PC-3 (cell line): ENCODE measurements at regions not wholly inside any gene's neighbourhood (a gene's known extent, or its start where the extent isn't known, plus 50 kb on each side); places are given as distances from the start of the nearest gene placed in this dataset.

Experiments used
- EZH2 ChIP-seq: fragments of 300-600 bp; sonication (generic); IDR thresholded peaks from one replicate; pipeline ENCODE4 v1.6.1; 2017; ENCODE audit warnings: antibody characterized with exemption, mild to moderate bottlenecking, low read length; ENCODE audit not compliant: unreplicated experiment
- TF ChIP-seq, protein P1 (sequence below): fragments of 300-600 bp; sonication (generic); conservative IDR thresholded peaks from 2 replicates; pipeline ENCODE4 v1.5.1; 2017; ENCODE audit warnings: antibody characterized with exemption, low read depth, mild to moderate bottlenecking, low read length

DNA sequence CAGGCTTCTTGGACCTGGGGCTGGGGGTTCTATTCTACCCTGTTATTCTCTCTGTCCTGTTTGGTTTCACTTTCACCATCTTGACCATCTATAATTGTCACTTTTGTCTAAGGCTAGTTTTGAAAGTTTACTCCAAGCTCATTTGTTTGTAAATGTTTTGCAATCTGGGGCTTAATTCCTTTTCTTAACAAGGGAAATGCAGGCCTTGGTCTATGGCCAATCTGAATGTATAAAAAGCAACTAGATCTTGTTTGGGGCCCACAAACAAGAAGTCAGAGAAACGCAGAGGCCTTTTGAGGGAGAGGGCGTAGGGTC, 86.3 kb upstream of the PREP start:
- TF ChIP-seq, protein P1, sequence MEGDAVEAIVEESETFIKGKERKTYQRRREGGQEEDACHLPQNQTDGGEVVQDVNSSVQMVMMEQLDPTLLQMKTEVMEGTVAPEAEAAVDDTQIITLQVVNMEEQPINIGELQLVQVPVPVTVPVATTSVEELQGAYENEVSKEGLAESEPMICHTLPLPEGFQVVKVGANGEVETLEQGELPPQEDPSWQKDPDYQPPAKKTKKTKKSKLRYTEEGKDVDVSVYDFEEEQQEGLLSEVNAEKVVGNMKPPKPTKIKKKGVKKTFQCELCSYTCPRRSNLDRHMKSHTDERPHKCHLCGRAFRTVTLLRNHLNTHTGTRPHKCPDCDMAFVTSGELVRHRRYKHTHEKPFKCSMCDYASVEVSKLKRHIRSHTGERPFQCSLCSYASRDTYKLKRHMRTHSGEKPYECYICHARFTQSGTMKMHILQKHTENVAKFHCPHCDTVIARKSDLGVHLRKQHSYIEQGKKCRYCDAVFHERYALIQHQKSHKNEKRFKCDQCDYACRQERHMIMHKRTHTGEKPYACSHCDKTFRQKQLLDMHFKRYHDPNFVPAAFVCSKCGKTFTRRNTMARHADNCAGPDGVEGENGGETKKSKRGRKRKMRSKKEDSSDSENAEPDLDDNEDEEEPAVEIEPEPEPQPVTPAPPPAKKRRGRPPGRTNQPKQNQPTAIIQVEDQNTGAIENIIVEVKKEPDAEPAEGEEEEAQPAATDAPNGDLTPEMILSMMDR = no peak
- TF ChIP-seq EZH2 = no peak
